ENCODE measurements at regions not wholly inside any gene's neighbourhood (a gene's known extent, or its start where the extent isn't known, plus 50 kb on each side); places are given as distances from the start of the nearest gene placed in this dataset.

DNA sequence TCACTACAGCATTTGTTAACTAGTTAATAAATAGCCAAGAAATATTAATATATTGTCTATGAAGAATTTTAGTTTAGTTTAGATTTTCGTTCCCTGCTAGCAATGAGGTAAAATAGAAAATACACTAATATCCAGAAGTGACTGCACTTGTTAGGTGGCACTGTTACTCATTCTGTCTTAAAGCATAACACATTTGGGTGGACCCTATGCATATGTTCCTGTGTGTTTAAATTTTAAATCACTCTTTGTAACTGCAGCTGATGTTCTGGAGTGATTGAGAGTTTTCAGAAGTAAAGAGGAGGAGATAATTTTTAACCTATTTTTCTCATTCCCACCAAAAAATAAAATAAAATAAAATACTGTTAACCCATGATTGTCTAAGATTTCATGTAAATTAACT, 73.9 kb upstream of the SOX4 start:
- H2AFZ ChIP-seq (ENCODE audit: low read depth, low read length) = no peak overlapping the region

DNA sequence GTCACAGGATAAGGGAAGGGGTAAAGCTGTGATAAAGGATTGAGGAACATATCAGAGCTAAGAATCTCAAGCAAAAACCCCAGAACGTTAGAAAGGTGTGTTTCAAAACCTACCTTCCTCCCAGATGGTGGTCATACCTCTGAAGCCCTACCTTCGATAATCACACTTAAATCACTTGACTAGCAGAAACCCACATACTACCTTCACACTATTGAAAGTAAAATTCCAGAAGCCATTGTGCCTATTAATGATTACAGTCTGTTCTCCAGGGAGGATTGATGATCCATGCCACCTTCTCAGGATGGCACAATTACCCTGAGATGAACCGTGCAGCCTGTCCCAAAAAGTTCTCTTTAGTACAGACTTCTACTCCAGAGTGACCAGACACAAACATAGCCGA, 72.3 kb upstream of the SOX4 start:
- Histone ChIP-seq H3K27ac (ENCODE audit: low read length) (peak overlapping the region; percentile 97), H3K36me3 (ENCODE audit: insufficient read depth, low read length) (no peaks in the 10 kb centered on the region), H4K20me1 (ENCODE audit: insufficient read depth) (no peaks in the 10 kb centered on the region), H3K4me2 (ENCODE audit: low read length) (peak overlapping the region; percentile 53), H3K4me3 (ENCODE audit: low read length) (peak overlapping the region; percentile 64), H3F3A (ENCODE audit: insufficient read depth, low read length, poor library complexity, severe bottlenecking) (peaks cover 15% of the 10 kb centered on the region), H3K9ac (ENCODE audit: low read length) (peak overlapping the region; percentile 76), H3K79me2 (replicated peaks; ENCODE audit: insufficient read depth, low read length) (peaks cover 32% of the 10 kb centered on the region), H2AFZ (ENCODE audit: low read depth, low read length) (no peak overlapping the region), H3K27me3 (ENCODE audit: insufficient read depth, low read depth, low read length) (no peaks in the 10 kb centered on the region), H3K9me3 (ENCODE audit: low read length) (no peaks in the 10 kb centered on the region), H3K9me2 (ENCODE audit: insufficient read depth, low read length) (no peaks in the 10 kb centered on the region)
- no peak for TF ChIP-seq SMC3 (conservative IDR thresholded peaks at IDR 0.05; ENCODE audit: poor library complexity)
- TF ChIP-seq, protein P1, sequence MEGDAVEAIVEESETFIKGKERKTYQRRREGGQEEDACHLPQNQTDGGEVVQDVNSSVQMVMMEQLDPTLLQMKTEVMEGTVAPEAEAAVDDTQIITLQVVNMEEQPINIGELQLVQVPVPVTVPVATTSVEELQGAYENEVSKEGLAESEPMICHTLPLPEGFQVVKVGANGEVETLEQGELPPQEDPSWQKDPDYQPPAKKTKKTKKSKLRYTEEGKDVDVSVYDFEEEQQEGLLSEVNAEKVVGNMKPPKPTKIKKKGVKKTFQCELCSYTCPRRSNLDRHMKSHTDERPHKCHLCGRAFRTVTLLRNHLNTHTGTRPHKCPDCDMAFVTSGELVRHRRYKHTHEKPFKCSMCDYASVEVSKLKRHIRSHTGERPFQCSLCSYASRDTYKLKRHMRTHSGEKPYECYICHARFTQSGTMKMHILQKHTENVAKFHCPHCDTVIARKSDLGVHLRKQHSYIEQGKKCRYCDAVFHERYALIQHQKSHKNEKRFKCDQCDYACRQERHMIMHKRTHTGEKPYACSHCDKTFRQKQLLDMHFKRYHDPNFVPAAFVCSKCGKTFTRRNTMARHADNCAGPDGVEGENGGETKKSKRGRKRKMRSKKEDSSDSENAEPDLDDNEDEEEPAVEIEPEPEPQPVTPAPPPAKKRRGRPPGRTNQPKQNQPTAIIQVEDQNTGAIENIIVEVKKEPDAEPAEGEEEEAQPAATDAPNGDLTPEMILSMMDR (IDR thresholded peaks at IDR 0.05; ENCODE audit: poor library complexity, severe bottlenecking) = no peak
- TF ChIP-seq RAD21 (conservative IDR thresholded peaks at IDR 0.05) = no peak
- no peak for TF ChIP-seq POLR2AphosphoS5 (IDR thresholded peaks at IDR 0.05)
- TF ChIP-seq EP300 (conservative IDR thresholded peaks at IDR 0.05; ENCODE audit: poor library complexity, severe bottlenecking) = no peak
- TF ChIP-seq, protein P2, sequence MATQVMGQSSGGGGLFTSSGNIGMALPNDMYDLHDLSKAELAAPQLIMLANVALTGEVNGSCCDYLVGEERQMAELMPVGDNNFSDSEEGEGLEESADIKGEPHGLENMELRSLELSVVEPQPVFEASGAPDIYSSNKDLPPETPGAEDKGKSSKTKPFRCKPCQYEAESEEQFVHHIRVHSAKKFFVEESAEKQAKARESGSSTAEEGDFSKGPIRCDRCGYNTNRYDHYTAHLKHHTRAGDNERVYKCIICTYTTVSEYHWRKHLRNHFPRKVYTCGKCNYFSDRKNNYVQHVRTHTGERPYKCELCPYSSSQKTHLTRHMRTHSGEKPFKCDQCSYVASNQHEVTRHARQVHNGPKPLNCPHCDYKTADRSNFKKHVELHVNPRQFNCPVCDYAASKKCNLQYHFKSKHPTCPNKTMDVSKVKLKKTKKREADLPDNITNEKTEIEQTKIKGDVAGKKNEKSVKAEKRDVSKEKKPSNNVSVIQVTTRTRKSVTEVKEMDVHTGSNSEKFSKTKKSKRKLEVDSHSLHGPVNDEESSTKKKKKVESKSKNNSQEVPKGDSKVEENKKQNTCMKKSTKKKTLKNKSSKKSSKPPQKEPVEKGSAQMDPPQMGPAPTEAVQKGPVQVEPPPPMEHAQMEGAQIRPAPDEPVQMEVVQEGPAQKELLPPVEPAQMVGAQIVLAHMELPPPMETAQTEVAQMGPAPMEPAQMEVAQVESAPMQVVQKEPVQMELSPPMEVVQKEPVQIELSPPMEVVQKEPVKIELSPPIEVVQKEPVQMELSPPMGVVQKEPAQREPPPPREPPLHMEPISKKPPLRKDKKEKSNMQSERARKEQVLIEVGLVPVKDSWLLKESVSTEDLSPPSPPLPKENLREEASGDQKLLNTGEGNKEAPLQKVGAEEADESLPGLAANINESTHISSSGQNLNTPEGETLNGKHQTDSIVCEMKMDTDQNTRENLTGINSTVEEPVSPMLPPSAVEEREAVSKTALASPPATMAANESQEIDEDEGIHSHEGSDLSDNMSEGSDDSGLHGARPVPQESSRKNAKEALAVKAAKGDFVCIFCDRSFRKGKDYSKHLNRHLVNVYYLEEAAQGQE (IDR thresholded peaks at IDR 0.05; ENCODE audit: borderline replicate concordance) = no peak
- TF ChIP-seq EZH2 (IDR thresholded peaks at IDR 0.05; ENCODE audit: borderline replicate concordance, insufficient read depth, low read length, poor library complexity, severe bottlenecking) = no peak
- no peak for TF ChIP-seq MXI1 (conservative IDR thresholded peaks at IDR 0.05; ENCODE audit: poor library complexity, severe bottlenecking)
- no peak for TF ChIP-seq TAF1 (IDR thresholded peaks at IDR 0.05; ENCODE audit: low read depth)

More for the DNA sequence above, 73.9 kb upstream of the SOX4 start:
- Histone ChIP-seq H4K20me1 (ENCODE audit: insufficient read depth) (no peaks in the 10 kb centered on the region), H3F3A (ENCODE audit: insufficient read depth, low read length, poor library complexity, severe bottlenecking) (peaks cover 11% of the 10 kb centered on the region), H3K9ac (ENCODE audit: low read length) (peak overlapping the region; percentile 76), H3K9me2 (ENCODE audit: insufficient read depth, low read length) (no peaks in the 10 kb centered on the region), H3K27ac (ENCODE audit: low read length) (peak overlapping the region; percentile 97), H3K79me2 (replicated peaks; ENCODE audit: insufficient read depth, low read length) (peaks cover 32% of the 10 kb centered on the region), H3K4me3 (ENCODE audit: low read length) (peak overlapping the region; percentile 64), H3K36me3 (ENCODE audit: insufficient read depth, low read length) (no peaks in the 10 kb centered on the region), H3K9me3 (ENCODE audit: low read length) (no peaks in the 10 kb centered on the region), H3K27me3 (ENCODE audit: insufficient read depth, low read depth, low read length) (no peaks in the 10 kb centered on the region), H3K4me2 (ENCODE audit: low read length) (peak overlapping the region; percentile 63)
- TF ChIP-seq EZH2 (IDR thresholded peaks at IDR 0.05; ENCODE audit: borderline replicate concordance, insufficient read depth, low read length, poor library complexity, severe bottlenecking) = no peak
- TF ChIP-seq TAF1 (IDR thresholded peaks at IDR 0.05; ENCODE audit: low read depth) = no peak
- TF ChIP-seq, protein P1 (IDR thresholded peaks at IDR 0.05; ENCODE audit: poor library complexity, severe bottlenecking) = peak; percentile 18
- TF ChIP-seq EP300 (conservative IDR thresholded peaks at IDR 0.05; ENCODE audit: poor library complexity, severe bottlenecking) = no peak
- peak; percentile 10 for TF ChIP-seq RAD21 (conservative IDR thresholded peaks at IDR 0.05)
- TF ChIP-seq, protein P2 (IDR thresholded peaks at IDR 0.05; ENCODE audit: borderline replicate concordance) = peak; percentile 38
- TF ChIP-seq POLR2AphosphoS5 (IDR thresholded peaks at IDR 0.05) = no peak
- no peak for TF ChIP-seq SMC3 (conservative IDR thresholded peaks at IDR 0.05; ENCODE audit: poor library complexity)
- no peak for TF ChIP-seq MXI1 (conservative IDR thresholded peaks at IDR 0.05; ENCODE audit: poor library complexity, severe bottlenecking)
